Ectodermal cell (in vitro differentiated cells): ENCODE measurements at regions not wholly inside any gene's neighbourhood (a gene's known extent, or its start where the extent isn't known, plus 50 kb on each side); places are given as distances from the start of the nearest gene placed in this dataset.

Source experiments
- H3K27ac ChIP-seq: 2 replicates; pipeline ENCODE4 v1.7.0; 2013; ENCODE audit warnings: mild to moderate bottlenecking, low read depth, low read length; ENCODE audit not compliant: insufficient read depth, poor library complexity, severe bottlenecking
- H3K27me3 ChIP-seq: 2 replicates; pipeline ENCODE4 v1.7.0; 2013; ENCODE audit warnings: mild to moderate bottlenecking, low read length; ENCODE audit not compliant: insufficient read depth, control insufficient read depth, poor library complexity, severe bottlenecking
- H3K36me3 ChIP-seq: one replicate; pipeline ENCODE4 v1.7.0; 2013; ENCODE audit warnings: low read length; ENCODE audit not compliant: control insufficient read depth, insufficient read depth
- H3K4me1 ChIP-seq: one replicate; pipeline ENCODE4 v1.7.0; 2013; ENCODE audit warnings: low read length; ENCODE audit not compliant: control insufficient read depth, insufficient read depth
- H3K4me3 ChIP-seq: 2 replicates; pipeline ENCODE4 v1.7.0; 2013; ENCODE audit warnings: low read depth, low read length, control low read depth; ENCODE audit not compliant: insufficient read depth
- H3K9me3 ChIP-seq: 2 replicates; pipeline ENCODE4 v1.7.0; 2013; ENCODE audit warnings: mild to moderate bottlenecking, low read length, moderate library complexity; ENCODE audit not compliant: control insufficient read depth
- WGBS, 2 experiments: methylation state at CpG; one replicate each; pipeline ENCODE4 v1.1.7; 2013; ENCODE audit warnings: missing lambda C conversion rate in 2 of 2; 5-methylcytosine and 5-hydroxymethylcytosine counted together

GRCh38 chr2:3079466-3079865, 298.2 kb downstream of the EIPR1 start:
- Histone ChIP-seq H3K27me3 (no peaks in the 10 kb centered on the region), H3K9me3 (no peaks in the 10 kb centered on the region), H3K4me1 (peaks cover 5% of the 10 kb centered on the region), H3K4me3 (no peak overlapping the region), H3K27ac (no peak overlapping the region), H3K36me3 (no peaks in the 10 kb centered on the region)
- WGBS, 2 experiments: 93 to 97% methylated on average over 2 of the region's 2 CpGs

- no peaks in the 10 kb centered on the region for H3K9me3 ChIP-seq
- 95% methylated on average over 4 of the region's 4 CpGs for WGBS, 2 experiments
Measured at GRCh38 chr2:3078684-3079083, 298.9 kb downstream of the EIPR1 start.

GRCh38 chr2:3076848-3077642, 300.6 kb downstream of the EIPR1 start:
- no peak overlapping the region for H3K27ac ChIP-seq
- no peaks in the 10 kb centered on the region for H3K36me3 ChIP-seq
- 86 to 87% methylated on average over 21 of the region's 21 CpGs for WGBS, 2 experiments
- no peaks in the 10 kb centered on the region for H3K27me3 ChIP-seq
- H3K4me1 ChIP-seq: peaks cover 16% of the 10 kb centered on the region
- H3K9me3 ChIP-seq: no peaks in the 10 kb centered on the region
- H3K4me3 ChIP-seq: no peak overlapping the region

More at GRCh38 chr2:3078684-3079083, 298.9 kb downstream of the EIPR1 start:
- Histone ChIP-seq H3K4me1 (peaks cover 5% of the 10 kb centered on the region), H3K27ac (no peak overlapping the region), H3K4me3 (no peak overlapping the region), H3K36me3 (no peaks in the 10 kb centered on the region), H3K27me3 (no peaks in the 10 kb centered on the region)

GRCh38 chr2:3075991-3076340, 301.7 kb downstream of the EIPR1 start:
- no peaks in the 10 kb centered on the region for H3K27me3 ChIP-seq
- no peaks in the 10 kb centered on the region for H3K9me3 ChIP-seq
- H3K27ac ChIP-seq: no peak overlapping the region
- 95 to 98% methylated on average over 4 of the region's 4 CpGs for WGBS, 2 experiments
- H3K36me3 ChIP-seq: no peaks in the 10 kb centered on the region
- H3K4me1 ChIP-seq: peaks cover 17% of the 10 kb centered on the region
- no peak overlapping the region for H3K4me3 ChIP-seq

GRCh38 chr2:3075316-3075990, 302.2 kb downstream of the EIPR1 start:
- Histone ChIP-seq H3K36me3 (no peaks in the 10 kb centered on the region), H3K9me3 (no peaks in the 10 kb centered on the region), H3K27ac (no peak overlapping the region), H3K4me3 (no peak overlapping the region), H3K4me1 (peaks cover 17% of the 10 kb centered on the region), H3K27me3 (no peaks in the 10 kb centered on the region)
- 87 to 89% methylated on average over 11 of the region's 11 CpGs for WGBS, 2 experiments

- Histone ChIP-seq H3K27ac (no peak overlapping the region), H3K27me3 (no peaks in the 10 kb centered on the region), H3K4me3 (no peak overlapping the region), H3K9me3 (no peaks in the 10 kb centered on the region), H3K36me3 (no peaks in the 10 kb centered on the region), H3K4me1 (peaks cover 17% of the 10 kb centered on the region)
- WGBS, 2 experiments: 90 to 91% methylated on average over 14 of the region's 14 CpGs
Measured at GRCh38 chr2:3073704-3074103, 303.9 kb downstream of the EIPR1 start.

- Histone ChIP-seq H3K27ac (no peak overlapping the region), H3K9me3 (no peaks in the 10 kb centered on the region), H3K4me3 (no peak overlapping the region), H3K27me3 (no peaks in the 10 kb centered on the region), H3K36me3 (no peaks in the 10 kb centered on the region), H3K4me1 (peaks cover 17% of the 10 kb centered on the region)
- WGBS, 2 experiments: 91% methylated on average over 13 of the region's 13 CpGs
Measured at GRCh38 chr2:3073041-3073595, 304.5 kb downstream of the EIPR1 start.

GRCh38 chr2:3071685-3072263, 305.8 kb downstream of the EIPR1 start:
- H3K27ac ChIP-seq: no peak overlapping the region
- H3K27me3 ChIP-seq: no peaks in the 10 kb centered on the region
- H3K36me3 ChIP-seq: no peaks in the 10 kb centered on the region
- no peak overlapping the region for H3K4me3 ChIP-seq
- H3K9me3 ChIP-seq: no peaks in the 10 kb centered on the region
- WGBS, 2 experiments: 91 to 95% methylated on average over 10 of the region's 10 CpGs
- H3K4me1 ChIP-seq: peaks cover 12% of the 10 kb centered on the region

GRCh38 chr2:3066831-3067230, 310.8 kb downstream of the EIPR1 start:
- no peak overlapping the region for H3K4me3 ChIP-seq
- no peaks in the 10 kb centered on the region for H3K4me1 ChIP-seq
- no peaks in the 10 kb centered on the region for H3K36me3 ChIP-seq
- no peaks in the 10 kb centered on the region for H3K27me3 ChIP-seq
- 93 to 97% methylated on average over 7 of the region's 7 CpGs for WGBS, 2 experiments
- no peak overlapping the region for H3K27ac ChIP-seq
- no peaks in the 10 kb centered on the region for H3K9me3 ChIP-seq

GRCh38 chr2:3065928-3066327, 311.7 kb downstream of the EIPR1 start:
- Histone ChIP-seq H3K4me1 (no peaks in the 10 kb centered on the region), H3K36me3 (no peaks in the 10 kb centered on the region), H3K27me3 (no peaks in the 10 kb centered on the region), H3K9me3 (no peaks in the 10 kb centered on the region), H3K27ac (no peak overlapping the region), H3K4me3 (no peak overlapping the region)
- WGBS, 2 experiments: 60 to 63% methylated on average over 5 of the region's 5 CpGs
